ENCODE measurements at regions not wholly inside any gene's neighbourhood (a gene's known extent, or its start where the extent isn't known, plus 50 kb on each side); places are given as distances from the start of the nearest gene placed in this dataset.

DNA sequence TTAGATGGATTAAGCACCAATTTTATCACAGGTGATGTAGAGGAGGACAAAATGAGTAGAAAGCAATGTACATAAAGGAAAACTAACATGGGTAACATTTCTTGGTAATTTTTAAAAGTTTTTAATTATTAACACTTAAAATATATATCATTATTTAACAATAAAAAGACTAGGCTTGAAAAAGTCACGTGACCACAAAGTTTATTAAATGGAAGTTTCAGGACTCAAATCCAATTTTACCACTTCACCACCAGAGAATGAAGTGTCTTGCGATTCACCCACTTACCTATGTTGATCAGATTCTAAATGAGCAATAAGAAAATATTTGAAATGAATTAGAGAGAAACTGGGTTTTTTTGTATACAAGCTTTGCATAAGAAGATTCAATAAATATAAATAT, 721.3 kb downstream of the GBE1 start:
- no peak overlapping the region for H3K27ac ChIP-seq
- TF ChIP-seq, protein P1, sequence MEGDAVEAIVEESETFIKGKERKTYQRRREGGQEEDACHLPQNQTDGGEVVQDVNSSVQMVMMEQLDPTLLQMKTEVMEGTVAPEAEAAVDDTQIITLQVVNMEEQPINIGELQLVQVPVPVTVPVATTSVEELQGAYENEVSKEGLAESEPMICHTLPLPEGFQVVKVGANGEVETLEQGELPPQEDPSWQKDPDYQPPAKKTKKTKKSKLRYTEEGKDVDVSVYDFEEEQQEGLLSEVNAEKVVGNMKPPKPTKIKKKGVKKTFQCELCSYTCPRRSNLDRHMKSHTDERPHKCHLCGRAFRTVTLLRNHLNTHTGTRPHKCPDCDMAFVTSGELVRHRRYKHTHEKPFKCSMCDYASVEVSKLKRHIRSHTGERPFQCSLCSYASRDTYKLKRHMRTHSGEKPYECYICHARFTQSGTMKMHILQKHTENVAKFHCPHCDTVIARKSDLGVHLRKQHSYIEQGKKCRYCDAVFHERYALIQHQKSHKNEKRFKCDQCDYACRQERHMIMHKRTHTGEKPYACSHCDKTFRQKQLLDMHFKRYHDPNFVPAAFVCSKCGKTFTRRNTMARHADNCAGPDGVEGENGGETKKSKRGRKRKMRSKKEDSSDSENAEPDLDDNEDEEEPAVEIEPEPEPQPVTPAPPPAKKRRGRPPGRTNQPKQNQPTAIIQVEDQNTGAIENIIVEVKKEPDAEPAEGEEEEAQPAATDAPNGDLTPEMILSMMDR (conservative IDR thresholded peaks at IDR 0.05) = no peak

DNA sequence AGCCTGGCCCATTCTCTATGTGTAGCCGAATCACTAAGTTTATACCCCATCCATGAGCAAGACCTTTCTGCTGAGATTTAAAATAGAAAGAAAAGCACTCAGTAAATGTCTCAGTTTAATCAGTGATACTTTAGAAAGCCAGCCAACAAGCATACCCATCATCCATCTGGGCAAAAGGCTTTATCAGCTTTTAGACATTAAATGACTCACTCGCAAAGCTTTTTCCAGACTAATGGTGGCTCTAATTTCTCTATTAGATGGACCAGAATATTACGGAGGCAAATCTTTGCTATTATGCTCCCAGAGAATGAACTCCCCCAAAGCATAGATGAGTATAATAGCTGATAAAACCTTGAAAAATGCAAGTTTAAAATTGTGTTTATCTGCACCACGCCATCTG, 727.8 kb downstream of the GBE1 start:
- no peak overlapping the region for H3K27ac ChIP-seq
- TF ChIP-seq, protein P1 (conservative IDR thresholded peaks at IDR 0.05) = no peak

DNA sequence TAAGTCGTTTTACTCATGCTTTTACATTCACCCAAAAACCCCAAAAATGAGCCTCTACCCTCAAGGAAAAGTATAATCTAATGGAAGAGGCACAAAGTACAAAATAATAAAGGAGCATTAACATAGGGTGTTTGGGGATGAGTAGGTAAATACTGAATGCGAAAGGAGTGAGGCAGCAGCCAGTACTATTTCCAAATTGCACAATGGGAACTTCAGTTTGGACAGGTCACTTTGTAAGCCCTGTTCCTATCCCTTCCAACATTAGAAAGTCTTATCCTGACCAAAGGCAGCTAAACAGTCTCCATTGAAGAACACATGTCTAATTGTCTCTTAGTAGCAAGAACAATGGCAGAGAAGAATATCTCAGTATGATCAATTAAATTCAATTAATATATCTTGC, 728.3 kb downstream of the GBE1 start:
- H3K27ac ChIP-seq = no peak overlapping the region
- TF ChIP-seq, protein P1 (conservative IDR thresholded peaks at IDR 0.05) = no peak

DNA sequence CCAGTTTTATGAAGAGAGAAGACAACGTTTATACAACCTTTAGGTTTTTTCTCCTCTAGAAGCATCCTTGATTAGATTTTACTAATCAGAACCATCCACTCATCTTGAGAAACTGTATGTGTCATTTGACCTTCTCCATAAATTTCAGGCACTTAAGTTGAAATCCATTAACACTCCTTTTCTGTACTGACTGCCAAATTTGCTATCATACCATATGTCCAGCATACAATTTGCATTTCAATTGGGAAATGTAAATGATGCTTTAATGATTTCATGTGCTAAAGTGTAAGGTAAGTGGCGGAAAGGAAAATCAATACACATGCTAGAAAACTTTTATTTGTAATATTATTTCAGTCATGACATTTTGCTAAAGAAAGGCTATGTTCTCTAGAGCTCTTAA, 731.6 kb downstream of the GBE1 start:
- no peak overlapping the region for H3K27ac ChIP-seq
- TF ChIP-seq, protein P1 (conservative IDR thresholded peaks at IDR 0.05) = no peak

DNA sequence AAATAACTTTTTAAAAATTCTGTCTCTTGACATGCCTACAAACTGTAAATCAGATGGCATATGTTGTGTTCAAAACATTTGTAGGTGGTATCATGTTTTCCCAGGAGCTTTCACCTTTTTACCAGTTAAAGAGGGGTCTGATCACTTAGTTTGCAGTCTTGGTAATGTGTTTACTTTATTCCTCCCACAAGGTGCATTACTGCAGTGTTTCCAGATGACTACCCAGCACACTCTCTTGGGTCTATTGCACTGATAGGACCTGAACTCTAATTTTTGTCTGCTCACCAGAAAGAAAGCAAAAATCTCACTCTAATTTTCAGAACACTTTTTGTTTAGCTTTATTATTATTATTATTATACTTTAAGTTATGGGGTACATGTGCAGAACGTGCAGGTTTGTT, 734.1 kb downstream of the GBE1 start:
- no peak overlapping the region for H3K27ac ChIP-seq
- TF ChIP-seq, protein P1 (conservative IDR thresholded peaks at IDR 0.05) = no peak

DNA sequence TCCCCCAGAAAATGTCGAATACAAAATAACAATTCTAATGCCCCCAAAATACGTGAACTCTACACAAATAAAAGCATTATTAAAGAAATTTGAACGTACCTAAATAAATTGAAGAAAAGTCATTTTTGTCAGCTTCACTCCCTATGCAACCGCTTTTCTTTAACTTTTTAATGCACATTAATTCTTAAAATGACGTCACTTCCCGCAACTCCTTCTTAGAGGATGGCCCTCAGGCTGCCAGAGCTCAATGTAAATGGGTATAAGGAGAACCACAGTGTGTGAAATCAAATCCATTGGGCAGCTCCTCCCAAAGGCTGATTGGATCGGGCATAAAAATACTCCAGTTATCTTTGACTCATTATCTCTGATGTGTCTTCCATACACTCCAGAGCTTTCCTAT, 736.9 kb downstream of the GBE1 start:
- TF ChIP-seq, protein P1 (conservative IDR thresholded peaks at IDR 0.05) = no peak
- H3K27ac ChIP-seq = no peak overlapping the region

DNA sequence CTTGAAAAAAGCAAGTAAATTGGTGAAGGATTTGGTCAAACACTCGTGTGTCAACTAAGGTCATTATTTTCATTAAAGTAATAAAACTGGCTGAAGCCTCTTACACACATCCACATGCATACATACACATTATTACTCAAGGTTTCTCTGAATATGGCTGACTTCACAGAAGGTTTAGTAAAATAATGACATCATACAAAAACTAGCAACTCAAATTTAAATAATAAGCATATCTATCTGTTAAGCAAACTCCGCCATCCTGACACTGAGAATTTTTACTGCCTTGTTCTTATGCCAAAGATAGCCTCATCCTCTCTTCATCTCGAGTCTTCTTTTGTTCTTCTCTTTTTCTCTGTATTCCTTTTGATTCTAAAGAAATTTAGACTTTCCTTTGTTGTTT, 739.1 kb downstream of the GBE1 start:
- no peak overlapping the region for H3K27ac ChIP-seq
- TF ChIP-seq, protein P1 (conservative IDR thresholded peaks at IDR 0.05) = no peak

DNA sequence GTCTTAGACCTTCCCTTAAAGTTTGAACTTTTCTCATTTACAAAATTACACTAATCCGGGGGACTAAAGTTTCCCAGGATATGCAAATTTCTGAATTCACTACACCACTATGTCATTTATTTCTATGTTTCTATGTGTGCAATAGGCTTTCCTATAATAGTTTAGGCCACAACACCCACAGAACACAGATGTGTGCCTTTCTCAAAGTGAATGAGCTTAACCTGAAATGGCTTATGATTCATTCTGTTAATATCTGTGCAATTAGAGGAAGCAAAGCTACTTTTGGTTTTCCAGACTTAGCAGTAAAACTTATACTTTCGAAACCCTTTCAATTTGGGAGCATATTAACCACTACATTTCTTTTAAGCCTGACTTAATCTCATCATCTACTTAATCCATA, 748.1 kb downstream of the GBE1 start:
- TF ChIP-seq, protein P1 (conservative IDR thresholded peaks at IDR 0.05) = no peak
- H3K27ac ChIP-seq = no peak overlapping the region
